Lower lobe of right lung (tissue), 2 donors: ENCODE measurements at regions not wholly inside any gene's neighbourhood (a gene's known extent, or its start where the extent isn't known, plus 50 kb on each side); places are given as distances from the start of the nearest gene placed in this dataset.

ENCODE experiments used
- ATAC-seq, 2 donors: fragments of 200-7000 bp; cut with Tn5 transposase; one replicate each; pipeline ENCODE4 v1.9.1; 2020 to 2022; ENCODE audit warnings: mild to moderate bottlenecking in 2 of 2, moderate library complexity in 2 of 2
- DNase-seq: peaks from one replicate; pipeline ENCODE4 v3.0.0-alpha.2; 2020
- H3K27ac ChIP-seq: fragments of 200-600 bp; one replicate; pipeline ENCODE4 v1.8.0; 2022
- H3K27me3 ChIP-seq: fragments of 200-600 bp; one replicate; pipeline ENCODE4 v1.8.0; 2022; ENCODE audit warnings: low read depth
- H3K36me3 ChIP-seq: fragments of 200-600 bp; one replicate; pipeline ENCODE4 v1.8.0; 2022; ENCODE audit warnings: mild to moderate bottlenecking
- H3K4me1 ChIP-seq: fragments of 200-600 bp; one replicate; pipeline ENCODE4 v1.8.0; 2022
- H3K4me3 ChIP-seq: fragments of 200-600 bp; one replicate; pipeline ENCODE4 v1.8.0; 2022; ENCODE audit warnings: mild to moderate bottlenecking
- H3K9me3 ChIP-seq: fragments of 200-600 bp; one replicate; pipeline ENCODE4 v1.8.0; 2022
- intact Hi-C: fragments of 100-400 bp; cut with DNase I; formaldehyde crosslinking; loops from one replicate; pipeline ENCODE4 v1.11.0; 2022
- TF ChIP-seq, protein P1 (sequence below): fragments of 200-600 bp; IDR thresholded peaks from one replicate; pipeline ENCODE4 v1.8.0; 2022; ENCODE audit warnings: antibody characterized with exemption, mild to moderate bottlenecking
- donor health status: DM: no; HTN: yes; CAD: no; lungs with severe emphysema.

DNA sequence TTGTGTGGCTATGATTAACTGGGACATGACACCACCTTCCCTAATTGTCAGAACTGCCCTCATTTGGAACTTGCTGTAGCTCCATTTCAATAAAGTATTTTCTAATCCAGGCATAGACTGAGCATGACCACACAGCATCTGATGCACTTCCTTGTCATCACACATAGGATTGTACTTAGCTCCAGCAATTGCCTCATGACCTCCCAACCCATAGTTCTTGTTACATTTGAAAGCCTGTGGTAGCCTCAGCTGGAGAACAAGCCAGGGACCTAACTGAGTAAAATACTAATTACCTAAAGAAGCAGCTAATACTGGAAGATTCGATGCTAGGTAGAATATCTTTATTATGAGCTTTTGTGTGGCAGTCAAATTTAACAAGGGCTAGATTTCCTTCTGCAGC lies 187.3 kb upstream of the KIF2B start:
- no peaks in the 10 kb centered on the region for H3K27me3 ChIP-seq
- H3K4me3 ChIP-seq, result no peak overlapping the region
- no peaks in the 10 kb centered on the region for H3K4me1 ChIP-seq
- TF ChIP-seq, protein P1, sequence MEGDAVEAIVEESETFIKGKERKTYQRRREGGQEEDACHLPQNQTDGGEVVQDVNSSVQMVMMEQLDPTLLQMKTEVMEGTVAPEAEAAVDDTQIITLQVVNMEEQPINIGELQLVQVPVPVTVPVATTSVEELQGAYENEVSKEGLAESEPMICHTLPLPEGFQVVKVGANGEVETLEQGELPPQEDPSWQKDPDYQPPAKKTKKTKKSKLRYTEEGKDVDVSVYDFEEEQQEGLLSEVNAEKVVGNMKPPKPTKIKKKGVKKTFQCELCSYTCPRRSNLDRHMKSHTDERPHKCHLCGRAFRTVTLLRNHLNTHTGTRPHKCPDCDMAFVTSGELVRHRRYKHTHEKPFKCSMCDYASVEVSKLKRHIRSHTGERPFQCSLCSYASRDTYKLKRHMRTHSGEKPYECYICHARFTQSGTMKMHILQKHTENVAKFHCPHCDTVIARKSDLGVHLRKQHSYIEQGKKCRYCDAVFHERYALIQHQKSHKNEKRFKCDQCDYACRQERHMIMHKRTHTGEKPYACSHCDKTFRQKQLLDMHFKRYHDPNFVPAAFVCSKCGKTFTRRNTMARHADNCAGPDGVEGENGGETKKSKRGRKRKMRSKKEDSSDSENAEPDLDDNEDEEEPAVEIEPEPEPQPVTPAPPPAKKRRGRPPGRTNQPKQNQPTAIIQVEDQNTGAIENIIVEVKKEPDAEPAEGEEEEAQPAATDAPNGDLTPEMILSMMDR, result no peak
- ATAC-seq (no peak), DNase-seq (no peak)
- no peak overlapping the region for H3K27ac ChIP-seq
- no peaks in the 10 kb centered on the region for H3K9me3 ChIP-seq
- intact Hi-C loops, result no loop called here
- H3K36me3 ChIP-seq, result no peaks in the 10 kb centered on the region

DNA sequence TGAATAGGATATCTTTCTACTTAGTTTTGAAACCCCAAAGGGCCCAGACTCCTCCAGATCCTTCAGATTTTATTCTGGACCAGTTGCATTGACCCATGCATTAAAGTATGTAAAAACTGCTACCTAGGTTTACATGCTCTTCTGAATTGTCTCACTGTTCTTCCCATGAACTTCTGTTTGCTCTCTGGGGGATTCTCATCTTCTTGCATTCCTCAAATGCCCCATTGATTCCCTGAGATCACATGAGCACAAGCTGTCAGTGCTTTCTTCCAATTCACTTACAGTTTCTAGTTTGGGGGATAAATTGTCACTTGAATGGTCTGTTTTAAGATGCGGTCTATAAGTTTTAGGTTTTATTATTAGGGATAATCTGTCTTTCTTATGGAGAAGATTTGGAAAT lies 188.9 kb upstream of the KIF2B start:
- Histone ChIP-seq H3K4me3 (no peak overlapping the region), H3K27ac (no peak overlapping the region), H3K27me3 (no peaks in the 10 kb centered on the region), H3K9me3 (no peaks in the 10 kb centered on the region), H3K4me1 (no peaks in the 10 kb centered on the region), H3K36me3 (no peaks in the 10 kb centered on the region)
- TF ChIP-seq, protein P1, result no peak
- ATAC-seq (no peak), DNase-seq (no peak)
- intact Hi-C loops, result no loop called here

DNA sequence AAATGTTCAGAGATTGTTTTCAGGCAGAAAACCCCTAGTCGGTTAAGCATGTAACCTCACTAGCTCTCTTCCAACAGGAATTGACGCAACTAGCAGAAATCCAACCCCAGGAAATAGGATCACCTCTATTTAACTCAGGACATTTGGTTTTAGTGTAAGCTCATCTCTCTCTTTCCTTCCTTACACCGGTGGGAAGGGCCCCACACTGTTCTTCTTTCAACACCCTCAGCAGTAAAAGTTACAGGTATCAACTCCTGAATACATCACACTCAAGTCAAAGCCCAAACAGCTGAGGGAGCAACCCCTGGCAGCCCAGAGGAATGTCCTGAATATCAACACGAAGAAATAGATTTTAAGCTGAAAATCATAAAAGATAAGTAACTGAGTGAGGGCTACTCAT lies 191.2 kb upstream of the KIF2B start:
- no peak overlapping the region for H3K27ac ChIP-seq
- TF ChIP-seq, protein P1, result no peak
- no peaks in the 10 kb centered on the region for H3K4me1 ChIP-seq
- H3K27me3 ChIP-seq, result no peaks in the 10 kb centered on the region
- no peaks in the 10 kb centered on the region for H3K36me3 ChIP-seq
- no peak overlapping the region for H3K4me3 ChIP-seq
- intact Hi-C loops, result no loop called here
- no peaks in the 10 kb centered on the region for H3K9me3 ChIP-seq
- no peak for ATAC-seq
- DNase-seq, result no peak

DNA sequence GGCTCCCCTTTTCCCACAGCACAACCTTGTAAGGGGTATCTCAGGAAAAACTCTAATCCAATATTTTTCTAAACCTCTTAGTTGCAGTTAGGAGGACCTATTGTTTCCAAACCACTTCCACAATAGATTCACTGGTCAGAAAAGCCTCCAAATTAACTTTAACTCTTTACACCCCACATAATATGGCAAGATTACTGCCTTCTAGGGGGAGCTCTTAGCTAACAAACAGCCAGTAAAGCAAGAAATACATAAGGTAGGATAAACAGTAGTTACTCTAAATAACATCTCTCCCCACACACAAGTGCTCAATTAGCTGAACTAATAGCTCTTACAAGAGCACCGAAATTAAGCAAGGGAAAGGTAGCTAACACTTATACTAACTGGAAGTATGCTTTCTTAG lies 192.1 kb upstream of the KIF2B start:
- Histone ChIP-seq H3K4me3 (no peak overlapping the region), H3K27ac (no peak overlapping the region), H3K27me3 (no peaks in the 10 kb centered on the region), H3K9me3 (no peaks in the 10 kb centered on the region), H3K36me3 (no peaks in the 10 kb centered on the region), H3K4me1 (no peaks in the 10 kb centered on the region)
- TF ChIP-seq, protein P1, result no peak
- ATAC-seq, result no peak
- intact Hi-C loops, result no loop called here
- DNase-seq, result no peak

DNA sequence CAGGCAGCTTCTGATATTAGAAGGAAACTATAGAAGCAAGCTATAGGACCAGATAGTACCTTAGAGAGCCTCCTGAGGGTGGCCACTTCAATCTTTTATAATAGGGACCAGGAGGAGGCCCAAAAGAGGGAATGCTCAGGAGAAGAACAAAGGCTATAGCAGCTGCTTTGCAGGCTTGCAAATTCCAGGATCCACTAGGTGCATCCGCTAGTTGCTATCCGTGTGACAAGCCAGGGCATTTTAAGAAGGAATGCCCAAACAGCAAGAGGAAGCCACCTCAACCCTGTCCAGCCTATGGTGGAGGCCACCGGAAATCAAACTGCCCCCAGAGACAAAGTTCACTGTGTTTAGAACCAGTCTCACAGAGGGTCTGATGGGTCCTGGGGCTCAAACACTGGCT lies 192.6 kb upstream of the KIF2B start:
- intact Hi-C loops, result no loop called here
- TF ChIP-seq, protein P1, result no peak
- ATAC-seq (no peak), DNase-seq (no peak)
- Histone ChIP-seq H3K27me3 (no peaks in the 10 kb centered on the region), H3K27ac (no peak overlapping the region), H3K4me3 (no peak overlapping the region), H3K36me3 (no peaks in the 10 kb centered on the region), H3K4me1 (no peaks in the 10 kb centered on the region), H3K9me3 (no peaks in the 10 kb centered on the region)

DNA sequence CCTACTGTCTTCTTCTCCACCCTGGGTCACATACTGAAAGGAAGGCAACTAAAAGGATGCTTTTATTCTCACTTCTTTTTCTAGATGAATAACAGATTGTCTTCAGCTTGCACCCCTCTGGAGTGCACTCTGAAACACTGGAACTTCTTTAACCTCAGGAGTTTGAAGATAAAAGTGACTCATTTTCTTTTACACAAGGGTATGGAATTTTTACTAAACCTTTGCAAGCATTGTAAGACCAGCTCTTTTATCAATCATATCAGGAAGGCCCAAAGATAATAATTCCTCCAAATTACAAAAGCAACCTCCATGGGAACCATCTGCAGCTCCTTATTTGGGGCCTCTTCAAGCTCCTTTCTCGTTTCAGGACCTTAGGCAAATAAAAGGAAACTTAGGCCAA lies 193.5 kb upstream of the KIF2B start:
- Histone ChIP-seq H3K4me1 (no peaks in the 10 kb centered on the region), H3K27ac (no peak overlapping the region), H3K4me3 (no peak overlapping the region), H3K27me3 (no peaks in the 10 kb centered on the region), H3K9me3 (no peaks in the 10 kb centered on the region), H3K36me3 (no peaks in the 10 kb centered on the region)
- intact Hi-C loops, result no loop called here
- DNase-seq, result no peak
- no peak for ATAC-seq
- TF ChIP-seq, protein P1, result no peak
